NCI-H526 treated with DMSO at 0.1 percent for 48 hours (cell line): ENCODE measurements at regions not wholly inside any gene's neighbourhood (a gene's known extent, or its start where the extent isn't known, plus 50 kb on each side); places are given as distances from the start of the nearest gene placed in this dataset.

Experiments used
- DNase-seq: peaks from one replicate; lab custom pipeline; 2025; lab: John Stamatoyannopoulos, UW

- no peak for DNase-seq
These were observed 447.6 kb upstream of the NETO1 start for GRCh38 chr18:73315381-73315780.

DNA sequence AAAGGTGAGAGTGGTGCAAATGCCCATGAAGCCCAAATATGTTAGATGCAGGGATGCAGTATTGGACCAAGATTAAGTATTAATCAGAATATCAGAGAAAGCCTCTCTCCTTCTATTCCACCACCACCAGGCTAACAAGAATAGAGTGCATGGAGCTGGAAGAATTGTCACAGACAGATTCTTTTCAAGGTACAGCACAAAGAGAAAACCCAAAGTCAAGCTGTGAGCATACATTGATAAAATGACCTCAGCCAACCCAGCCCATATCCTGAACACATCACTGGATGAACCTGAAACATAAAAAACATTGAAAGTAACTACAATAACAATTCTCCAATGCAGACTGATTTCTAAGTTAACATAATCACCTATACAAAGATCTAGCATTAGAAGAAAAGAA is 445.7 kb upstream of the NETO1 start:
- DNase-seq = no peak

- DNase-seq = no peak
These were observed 428.9 kb upstream of the NETO1 start for GRCh38 chr18:73296686-73297085.

GRCh38 chr18:73292156-73292555 is 424.4 kb upstream of the NETO1 start:
- DNase-seq = no peak

DNA sequence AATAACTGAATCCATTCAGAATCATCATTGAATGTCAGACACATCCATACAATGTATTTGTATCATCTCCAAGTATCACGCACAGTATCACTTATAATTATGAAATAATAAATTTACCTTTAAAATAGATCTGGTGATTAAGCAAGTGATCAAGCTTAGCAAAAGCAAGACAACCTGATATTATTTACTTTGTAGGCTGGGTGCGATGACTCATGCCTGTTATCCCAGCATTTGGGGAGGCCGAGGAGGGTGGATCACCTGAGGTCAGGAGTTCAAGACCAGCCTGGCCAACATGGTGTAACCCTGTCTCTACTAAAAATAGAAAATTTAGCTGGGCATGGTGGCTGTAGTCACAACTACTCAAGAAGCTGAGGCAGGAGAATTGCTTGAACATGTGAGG is 421.0 kb upstream of the NETO1 start:
- no peak for DNase-seq

- no peak for DNase-seq
These were observed 418.8 kb upstream of the NETO1 start for GRCh38 chr18:73286584-73286983.

DNA sequence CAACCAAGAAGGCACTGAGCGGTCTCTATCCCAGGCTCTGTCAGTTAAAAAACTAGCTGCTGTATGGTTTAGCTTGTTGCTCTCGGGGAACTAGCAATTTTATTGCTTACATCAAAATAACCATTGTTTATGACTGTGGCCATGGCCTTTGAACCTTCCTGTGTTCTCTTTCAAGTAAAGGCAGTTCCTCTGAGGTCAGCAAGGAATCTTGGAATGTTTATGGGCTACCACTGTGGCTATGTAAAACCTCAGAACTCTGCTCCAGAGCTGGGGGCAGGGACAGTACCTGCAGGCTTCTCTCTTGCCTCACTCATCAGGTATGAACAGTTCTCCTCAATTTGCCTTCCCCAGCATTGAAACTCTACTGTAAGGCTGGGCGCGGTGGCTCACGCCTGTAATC is 416.0 kb upstream of the NETO1 start:
- DNase-seq = no peak

GRCh38 chr18:73283032-73283431 is 415.2 kb upstream of the NETO1 start:
- no peak for DNase-seq

DNA sequence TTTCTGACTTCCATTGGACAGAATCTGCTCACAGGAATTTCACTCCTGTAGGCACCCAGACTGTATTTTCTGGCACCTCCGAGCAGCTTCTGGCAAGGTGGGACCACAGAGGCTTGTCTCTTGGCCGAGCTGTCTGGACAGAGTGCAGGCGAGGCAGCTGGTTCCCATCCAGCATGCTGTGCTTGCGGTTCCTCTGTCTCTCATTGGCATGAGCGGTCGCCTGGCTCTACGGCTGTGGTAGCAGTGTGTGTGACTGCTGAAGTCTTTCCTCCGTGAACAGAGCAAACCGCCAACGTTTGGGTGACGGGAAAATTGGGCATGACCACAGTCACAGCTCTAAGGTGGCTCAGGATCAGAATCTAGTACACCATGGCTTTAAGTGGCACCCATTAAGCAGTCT is 411.7 kb upstream of the NETO1 start:
- DNase-seq = no peak

GRCh38 chr18:73274812-73275621 is 407.2 kb upstream of the NETO1 start:
- no peak for DNase-seq

- no peak for DNase-seq
These were observed 403.3 kb upstream of the NETO1 start for GRCh38 chr18:73270920-73271634.

GRCh38 chr18:73264562-73264921 is 396.8 kb upstream of the NETO1 start:
- no peak for DNase-seq

DNA sequence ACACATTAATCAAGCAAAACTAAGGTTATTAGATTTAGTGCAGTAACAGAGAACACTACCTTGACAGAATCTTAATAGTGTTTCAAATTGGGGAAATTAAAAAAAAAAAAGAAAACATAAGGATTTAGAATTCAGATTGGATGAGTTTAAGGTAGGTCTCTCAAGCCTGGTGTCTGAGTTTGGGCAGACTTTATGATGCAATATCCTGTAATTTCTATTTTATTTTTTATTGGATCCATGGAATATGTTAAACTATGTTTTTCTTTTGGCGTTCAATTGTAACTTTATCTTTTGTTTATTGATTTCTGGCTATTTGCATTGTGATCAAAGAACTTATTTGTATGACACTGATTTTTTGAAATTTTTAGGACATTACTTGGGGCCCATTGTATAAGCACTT is 394.1 kb upstream of the NETO1 start:
- no peak for DNase-seq

DNA sequence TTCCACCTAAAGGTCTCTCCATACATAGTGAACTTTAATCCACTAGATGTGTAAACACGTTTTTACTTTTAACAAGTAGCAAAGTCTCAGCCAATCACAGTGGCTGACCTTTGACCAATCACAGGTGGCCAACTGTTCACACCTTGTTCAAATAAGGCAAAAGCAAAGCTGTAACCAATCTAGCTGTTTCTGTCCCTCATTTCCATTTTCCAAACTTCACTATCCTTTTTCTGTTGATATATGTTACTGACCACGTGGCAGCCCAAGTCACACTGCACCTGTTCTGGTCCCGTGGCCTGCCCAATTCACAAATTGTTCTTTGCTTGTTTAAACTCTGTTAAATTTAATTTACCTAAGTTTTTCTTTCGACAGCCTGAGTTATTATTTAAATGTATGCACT is 393.5 kb upstream of the NETO1 start:
- no peak for DNase-seq

GRCh38 chr18:73258375-73259087 is 390.7 kb upstream of the NETO1 start:
- DNase-seq = no peak

DNA sequence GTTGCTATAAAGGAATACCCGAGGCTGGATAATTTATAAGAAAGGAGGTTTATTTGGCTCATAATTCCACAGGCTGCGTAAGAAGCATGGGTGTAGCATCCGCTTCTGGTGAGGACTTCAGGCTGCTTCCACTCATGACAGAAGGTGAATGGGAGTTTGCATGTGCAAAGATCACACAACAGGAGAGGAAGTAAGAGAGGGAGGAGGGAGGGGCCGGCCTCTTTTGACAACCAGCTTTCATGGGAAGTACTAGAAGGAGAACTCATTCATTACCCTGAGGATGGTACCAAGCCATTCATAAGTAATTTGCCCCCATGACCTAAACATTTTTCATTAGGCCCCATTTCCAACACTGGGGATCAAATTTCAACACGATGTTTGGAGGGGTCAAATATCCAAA is 386.8 kb upstream of the NETO1 start:
- DNase-seq = no peak

- DNase-seq = no peak
These were observed 381.2 kb upstream of the NETO1 start for GRCh38 chr18:73249030-73249429.

GRCh38 chr18:73246763-73247162 is 379.0 kb upstream of the NETO1 start:
- DNase-seq = no peak

DNA sequence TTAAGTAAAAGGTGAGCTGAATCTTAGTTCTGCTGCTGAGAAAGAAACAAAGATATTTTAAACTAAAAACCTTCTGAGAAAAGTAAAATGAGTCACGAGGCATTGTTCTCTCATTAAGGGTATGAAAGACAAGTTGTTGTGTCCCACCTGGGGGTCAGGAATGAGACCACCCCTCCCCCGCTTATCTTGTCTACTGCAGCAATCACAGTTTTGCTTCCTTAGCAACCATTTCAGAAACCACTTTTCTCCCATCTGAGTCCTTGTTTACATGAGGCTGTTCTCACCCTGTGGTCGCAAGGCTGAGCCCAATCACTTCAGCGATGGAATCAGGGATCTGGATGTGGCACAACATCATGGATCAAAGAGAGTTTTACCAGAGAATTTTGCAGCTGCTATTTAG is 377.6 kb upstream of the NETO1 start:
- DNase-seq = no peak

GRCh38 chr18:73244401-73244800 is 376.6 kb upstream of the NETO1 start:
- DNase-seq = no peak

DNA sequence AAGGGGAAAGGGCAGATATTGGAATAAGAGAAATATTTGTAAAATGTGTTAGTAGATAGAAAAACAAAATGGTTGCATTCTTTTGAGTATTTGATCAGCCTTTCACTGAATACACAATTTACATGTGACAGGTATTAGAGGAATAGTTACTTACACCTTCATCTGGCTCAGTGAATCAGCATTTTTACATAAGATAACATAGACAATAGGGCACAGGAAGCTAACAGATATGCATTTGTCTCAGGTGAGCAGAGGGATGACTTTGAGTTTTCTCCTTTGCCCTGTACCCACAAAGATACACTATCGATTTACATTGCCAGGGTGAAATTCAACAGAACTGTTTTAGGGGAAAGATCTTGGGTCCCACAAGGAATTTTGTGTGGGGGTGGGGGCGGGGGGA is 373.1 kb upstream of the NETO1 start:
- DNase-seq = no peak

DNA sequence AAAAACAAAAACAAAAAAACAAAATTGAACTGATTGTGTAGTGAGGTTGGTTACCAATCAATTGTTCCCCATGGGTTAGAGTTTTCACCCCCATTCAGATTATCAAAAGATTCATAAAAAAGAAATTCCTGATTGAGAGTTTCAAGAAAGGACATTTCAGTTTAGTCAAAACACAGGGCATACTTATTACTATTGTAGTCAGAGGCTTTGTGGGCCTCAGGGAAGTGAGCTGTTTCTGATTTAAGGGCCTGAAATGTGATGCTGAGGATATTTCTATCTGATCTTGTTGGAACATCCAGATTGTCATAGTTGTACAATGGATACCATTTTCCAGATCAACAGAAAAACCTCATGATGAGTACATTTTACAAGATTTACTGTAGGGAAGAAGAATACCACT is 368.1 kb upstream of the NETO1 start:
- DNase-seq = no peak

DNA sequence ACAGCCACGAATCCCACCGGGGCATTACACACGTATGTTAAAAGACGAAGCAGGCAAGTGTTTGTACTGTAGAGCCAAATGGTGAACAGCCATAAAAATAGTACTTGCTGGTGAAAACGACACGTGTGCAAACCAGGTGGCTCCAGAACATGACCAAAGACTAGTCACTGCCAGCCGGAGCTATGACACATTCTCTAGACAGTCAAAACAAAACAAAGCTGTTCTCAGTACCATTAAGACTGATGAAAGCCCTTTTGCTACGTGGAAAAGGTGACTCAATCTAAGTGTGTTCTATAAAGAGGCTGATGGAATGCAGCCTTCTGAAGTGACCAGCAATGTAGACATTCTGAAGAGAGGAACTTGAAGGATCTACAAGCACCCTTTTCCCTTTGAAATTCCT is 367.7 kb upstream of the NETO1 start:
- no peak for DNase-seq
